IMR-90 (cell line): ENCODE measurements at regions not wholly inside any gene's neighbourhood (a gene's known extent, or its start where the extent isn't known, plus 50 kb on each side); places are given as distances from the start of the nearest gene placed in this dataset.

ENCODE experiments used
- BHLHE40 ChIP-seq: fragments of 150-350 bp; IDR thresholded peaks from 2 replicates; pipeline ENCODE4 v1.6.1; 2016; ENCODE audit warnings: mild to moderate bottlenecking, low read depth, low read length
- CEBPB ChIP-seq: IDR thresholded peaks from 2 replicates; pipeline ENCODE4 v1.6.1; 2012; ENCODE audit warnings: low read depth, low read length, improper control_type of control experiment
- CTCF ChIP-seq: conservative IDR thresholded peaks from 2 replicates; pipeline ENCODE4 v1.5.1; 2012; ENCODE audit warnings: mild to moderate bottlenecking, low read depth, low read length, improper control_type of control experiment
- ELK1 ChIP-seq: fragments of 150-350 bp; IDR thresholded peaks from 2 replicates; pipeline ENCODE4 v1.6.1; 2016; ENCODE audit warnings: low read depth, mild to moderate bottlenecking, low read length, moderate library complexity, borderline replicate concordance
- MAFK ChIP-seq: IDR thresholded peaks from 2 replicates; pipeline ENCODE4 v1.6.1; 2012; ENCODE audit warnings: low read depth, low read length, improper control_type of control experiment
- MAZ ChIP-seq: IDR thresholded peaks from 2 replicates; pipeline ENCODE4 v1.6.1; 2012; ENCODE audit warnings: low read depth, mild to moderate bottlenecking, low read length, improper control_type of control experiment, moderate library complexity, borderline replicate concordance
- MXI1 ChIP-seq: IDR thresholded peaks from 2 replicates; pipeline ENCODE4 v1.6.1; 2012; ENCODE audit warnings: low read depth, mild to moderate bottlenecking, low read length, moderate library complexity, borderline replicate concordance
- POLR2A ChIP-seq: IDR thresholded peaks from 2 replicates; pipeline ENCODE4 v1.6.1; 2012; ENCODE audit warnings: mild to moderate bottlenecking, low read depth, low read length
- RAD21 ChIP-seq: IDR thresholded peaks from 2 replicates; pipeline ENCODE4 v1.6.1; 2012; ENCODE audit warnings: low read length, improper control_type of control experiment
- RCOR1 ChIP-seq: IDR thresholded peaks from 2 replicates; pipeline ENCODE4 v1.6.1; 2012; ENCODE audit warnings: mild to moderate bottlenecking, low read length, improper control_type of control experiment; ENCODE audit not compliant: insufficient replicate concordance
- SMC3 ChIP-seq: fragments of 150-350 bp; IDR thresholded peaks from 2 replicates; pipeline ENCODE4 v1.6.1; 2016; ENCODE audit warnings: low read depth, mild to moderate bottlenecking, antibody characterized with exemption, low read length, moderate library complexity
- TF ChIP-seq, protein P1 (sequence below): fragments of 150-350 bp; IDR thresholded peaks from 2 replicates; pipeline ENCODE4 v1.6.1; 2017; ENCODE audit warnings: mild to moderate bottlenecking, antibody characterized with exemption, low read length, low read depth

DNA sequence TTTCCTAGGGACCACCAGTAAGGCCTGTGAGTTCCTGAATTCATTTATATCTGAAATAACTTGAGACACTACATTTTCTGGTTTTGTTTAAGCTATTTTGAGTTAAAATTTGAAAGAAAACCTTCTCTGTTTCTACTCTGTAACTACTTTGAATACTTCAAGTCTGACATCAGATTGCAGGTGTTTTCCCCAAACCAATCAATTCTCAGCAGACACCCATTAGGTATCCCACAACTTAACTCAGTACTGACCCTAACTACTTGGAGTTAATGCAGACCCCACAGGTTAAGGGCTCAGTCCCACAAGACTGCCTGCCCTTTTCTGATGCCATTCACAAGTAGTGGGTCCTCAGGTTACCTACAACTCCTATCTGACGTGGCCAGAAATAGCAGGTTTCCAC is 1100.0 kb upstream of the SLIT2 start:
- TF ChIP-seq MAFK (no peak), CTCF (no peak), RAD21 (no peak), POLR2A (no peak), BHLHE40 (no peak), RCOR1 (no peak), ELK1 (no peak), CEBPB (no peak), MXI1 (no peak), SMC3 (no peak), MAZ (no peak)
- TF ChIP-seq, protein P1, sequence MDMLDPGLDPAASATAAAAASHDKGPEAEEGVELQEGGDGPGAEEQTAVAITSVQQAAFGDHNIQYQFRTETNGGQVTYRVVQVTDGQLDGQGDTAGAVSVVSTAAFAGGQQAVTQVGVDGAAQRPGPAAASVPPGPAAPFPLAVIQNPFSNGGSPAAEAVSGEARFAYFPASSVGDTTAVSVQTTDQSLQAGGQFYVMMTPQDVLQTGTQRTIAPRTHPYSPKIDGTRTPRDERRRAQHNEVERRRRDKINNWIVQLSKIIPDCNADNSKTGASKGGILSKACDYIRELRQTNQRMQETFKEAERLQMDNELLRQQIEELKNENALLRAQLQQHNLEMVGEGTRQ = no peak
